ENCODE measurements at regions not wholly inside any gene's neighbourhood (a gene's known extent, or its start where the extent isn't known, plus 50 kb on each side); places are given as distances from the start of the nearest gene placed in this dataset.

- no peak overlapping the region for H3K4me3 ChIP-seq (ENCODE audit: low read depth, low read length)
- no peak for DNase-seq (ENCODE audit: low read depth)
- TF ChIP-seq CTCF (IDR thresholded peaks at IDR 0.05; ENCODE audit: insufficient read depth, low read depth, low read length, missing control alignments), result no peak
Observed at GRCh38 chr4:135605076-135605475, 1403.5 kb upstream of the PABPC4L start.

GRCh38 chr4:135604531-135604930 lies 1402.9 kb upstream of the PABPC4L start:
- no peak for TF ChIP-seq CTCF (IDR thresholded peaks at IDR 0.05; ENCODE audit: insufficient read depth, low read depth, low read length, missing control alignments)
- no peak for DNase-seq (ENCODE audit: low read depth)

GRCh38 chr4:135601351-135601750 lies 1399.8 kb upstream of the PABPC4L start:
- no peak overlapping the region for H3K4me3 ChIP-seq (ENCODE audit: low read depth, low read length)
- no peak for DNase-seq (ENCODE audit: low read depth)
- no peak for TF ChIP-seq CTCF (IDR thresholded peaks at IDR 0.05; ENCODE audit: insufficient read depth, low read depth, low read length, missing control alignments)

More at GRCh38 chr4:135604531-135604930, 1402.9 kb upstream of the PABPC4L start:
- no peak overlapping the region for H3K4me3 ChIP-seq (ENCODE audit: low read depth, low read length)

GRCh38 chr4:135598151-135598550 lies 1396.6 kb upstream of the PABPC4L start:
- no peak for TF ChIP-seq CTCF (IDR thresholded peaks at IDR 0.05; ENCODE audit: insufficient read depth, low read depth, low read length, missing control alignments)
- H3K4me3 ChIP-seq (ENCODE audit: low read depth, low read length), result no peak overlapping the region
- DNase-seq (ENCODE audit: low read depth), result no peak

- DNase-seq (ENCODE audit: low read depth), result no peak
- H3K4me3 ChIP-seq (ENCODE audit: low read depth, low read length), result no peak overlapping the region
- TF ChIP-seq CTCF (IDR thresholded peaks at IDR 0.05; ENCODE audit: insufficient read depth, low read depth, low read length, missing control alignments), result no peak
Observed at GRCh38 chr4:135594521-135594920, 1392.9 kb upstream of the PABPC4L start.

- H3K4me3 ChIP-seq (ENCODE audit: low read depth, low read length), result no peak overlapping the region
- no peak for DNase-seq (ENCODE audit: low read depth)
- no peak for TF ChIP-seq CTCF (IDR thresholded peaks at IDR 0.05; ENCODE audit: insufficient read depth, low read depth, low read length, missing control alignments)
Observed at GRCh38 chr4:135575041-135575440, 1373.5 kb upstream of the PABPC4L start.

- no peak for TF ChIP-seq CTCF (IDR thresholded peaks at IDR 0.05; ENCODE audit: insufficient read depth, low read depth, low read length, missing control alignments)
- DNase-seq (ENCODE audit: low read depth), result no peak
- no peak overlapping the region for H3K4me3 ChIP-seq (ENCODE audit: low read depth, low read length)
Observed at GRCh38 chr4:135573251-135573650, 1371.7 kb upstream of the PABPC4L start.

All from GM12865 (cell line).